RPMI7951 (cell line): ENCODE measurements at regions not wholly inside any gene's neighbourhood (a gene's known extent, or its start where the extent isn't known, plus 50 kb on each side); places are given as distances from the start of the nearest gene placed in this dataset.
"Not testable (repeated sequence)": the region's sequence is repeated elsewhere in the genome, so short reads cannot be mapped to it uniquely, and the experiment has no call there.

Source experiments
- DNase-seq: peaks from one replicate; pipeline ENCODE4 v3.0.0-alpha.2; 2012; ENCODE audit warnings: low read depth

GRCh38 chr2:217372794-217373193 is 512.9 kb upstream of the TNP1 start:
- DNase-seq, result no peak

- peak; percentile 9 for DNase-seq
Measured at GRCh38 chr2:217371781-217372213, 511.9 kb upstream of the TNP1 start.

- peak; percentile 96 for DNase-seq
Measured at GRCh38 chr2:217370391-217370790, 510.5 kb upstream of the TNP1 start.

GRCh38 chr2:217367464-217367863 is 507.6 kb upstream of the TNP1 start:
- DNase-seq, result peak; percentile 78

GRCh38 chr2:217366966-217367365 is 507.1 kb upstream of the TNP1 start:
- peak; percentile 76 for DNase-seq

- no peak for DNase-seq
Measured at GRCh38 chr2:217366266-217366895, 506.5 kb upstream of the TNP1 start.

GRCh38 chr2:217365656-217366055 is 505.8 kb upstream of the TNP1 start:
- DNase-seq, result no peak

- no peak for DNase-seq
Measured at GRCh38 chr2:217364224-217364623, 504.4 kb upstream of the TNP1 start.

- no peak for DNase-seq
Measured at GRCh38 chr2:217363470-217363869, 503.6 kb upstream of the TNP1 start.

- no peak for DNase-seq
Measured at GRCh38 chr2:217362710-217363109, 502.8 kb upstream of the TNP1 start.

- peak; percentile 14 for DNase-seq
Measured at GRCh38 chr2:217362286-217362685, 502.4 kb upstream of the TNP1 start.

- peak; percentile 34 for DNase-seq
Measured at GRCh38 chr2:217361483-217361880, 501.6 kb upstream of the TNP1 start.

- peak; percentile 97 for DNase-seq
Measured at GRCh38 chr2:217360781-217361482, 501.1 kb upstream of the TNP1 start.

GRCh38 chr2:217360111-217360510 is 500.2 kb upstream of the TNP1 start:
- no peak for DNase-seq

- DNase-seq, result no peak
Measured at GRCh38 chr2:217357886-217358620, 498.2 kb upstream of the TNP1 start.

- peak; percentile 56 for DNase-seq
Measured at GRCh38 chr2:217356781-217357180, 496.9 kb upstream of the TNP1 start.

GRCh38 chr2:217356142-217356541 is 496.3 kb upstream of the TNP1 start:
- no peak for DNase-seq

- no peak for DNase-seq
Measured at GRCh38 chr2:217353591-217353990, 493.7 kb upstream of the TNP1 start.

- DNase-seq, result no peak
Measured at GRCh38 chr2:217351378-217351777, 491.5 kb upstream of the TNP1 start.

GRCh38 chr2:217349251-217349650 is 489.4 kb upstream of the TNP1 start:
- no peak for DNase-seq

- DNase-seq, result not testable (repeated sequence)
Measured at GRCh38 chr2:217347630-217348029, 487.8 kb upstream of the TNP1 start.

GRCh38 chr2:217346043-217346442 is 486.2 kb upstream of the TNP1 start:
- not testable (repeated sequence) for DNase-seq

GRCh38 chr2:217340899-217341298 is 481.0 kb upstream of the TNP1 start:
- no peak for DNase-seq
